ENCODE measurements at regions not wholly inside any gene's neighbourhood (a gene's known extent, or its start where the extent isn't known, plus 50 kb on each side); places are given as distances from the start of the nearest gene placed in this dataset.

DNA sequence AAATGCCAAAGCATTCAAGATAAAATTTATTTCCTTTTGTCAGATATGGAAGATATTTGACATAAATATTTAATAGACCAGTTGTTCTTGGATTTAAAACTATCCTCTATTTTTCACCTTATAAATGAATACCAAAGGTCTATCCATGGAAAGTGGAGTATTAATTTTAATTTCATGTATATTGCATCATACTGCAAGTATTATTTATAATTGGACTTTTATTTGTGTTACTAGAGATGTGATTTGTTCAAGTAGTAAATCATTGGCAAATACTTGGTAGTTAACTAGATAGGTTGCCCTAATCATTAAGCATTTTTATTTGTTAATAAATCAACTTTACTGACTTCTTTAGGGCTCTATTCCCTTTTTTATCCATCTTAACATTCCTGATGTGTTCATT is 98.1 kb downstream of the CDC14C start:
- TF ChIP-seq, protein P1, sequence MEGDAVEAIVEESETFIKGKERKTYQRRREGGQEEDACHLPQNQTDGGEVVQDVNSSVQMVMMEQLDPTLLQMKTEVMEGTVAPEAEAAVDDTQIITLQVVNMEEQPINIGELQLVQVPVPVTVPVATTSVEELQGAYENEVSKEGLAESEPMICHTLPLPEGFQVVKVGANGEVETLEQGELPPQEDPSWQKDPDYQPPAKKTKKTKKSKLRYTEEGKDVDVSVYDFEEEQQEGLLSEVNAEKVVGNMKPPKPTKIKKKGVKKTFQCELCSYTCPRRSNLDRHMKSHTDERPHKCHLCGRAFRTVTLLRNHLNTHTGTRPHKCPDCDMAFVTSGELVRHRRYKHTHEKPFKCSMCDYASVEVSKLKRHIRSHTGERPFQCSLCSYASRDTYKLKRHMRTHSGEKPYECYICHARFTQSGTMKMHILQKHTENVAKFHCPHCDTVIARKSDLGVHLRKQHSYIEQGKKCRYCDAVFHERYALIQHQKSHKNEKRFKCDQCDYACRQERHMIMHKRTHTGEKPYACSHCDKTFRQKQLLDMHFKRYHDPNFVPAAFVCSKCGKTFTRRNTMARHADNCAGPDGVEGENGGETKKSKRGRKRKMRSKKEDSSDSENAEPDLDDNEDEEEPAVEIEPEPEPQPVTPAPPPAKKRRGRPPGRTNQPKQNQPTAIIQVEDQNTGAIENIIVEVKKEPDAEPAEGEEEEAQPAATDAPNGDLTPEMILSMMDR (conservative IDR thresholded peaks at IDR 0.05), result no peak
- TF ChIP-seq EZH2 (IDR thresholded peaks at IDR 0.05; ENCODE audit: low read depth), result no peak

Data from PC-9 (cell line).